ENCODE measurements at regions not wholly inside any gene's neighbourhood (a gene's known extent, or its start where the extent isn't known, plus 50 kb on each side); places are given as distances from the start of the nearest gene placed in this dataset.

DNA sequence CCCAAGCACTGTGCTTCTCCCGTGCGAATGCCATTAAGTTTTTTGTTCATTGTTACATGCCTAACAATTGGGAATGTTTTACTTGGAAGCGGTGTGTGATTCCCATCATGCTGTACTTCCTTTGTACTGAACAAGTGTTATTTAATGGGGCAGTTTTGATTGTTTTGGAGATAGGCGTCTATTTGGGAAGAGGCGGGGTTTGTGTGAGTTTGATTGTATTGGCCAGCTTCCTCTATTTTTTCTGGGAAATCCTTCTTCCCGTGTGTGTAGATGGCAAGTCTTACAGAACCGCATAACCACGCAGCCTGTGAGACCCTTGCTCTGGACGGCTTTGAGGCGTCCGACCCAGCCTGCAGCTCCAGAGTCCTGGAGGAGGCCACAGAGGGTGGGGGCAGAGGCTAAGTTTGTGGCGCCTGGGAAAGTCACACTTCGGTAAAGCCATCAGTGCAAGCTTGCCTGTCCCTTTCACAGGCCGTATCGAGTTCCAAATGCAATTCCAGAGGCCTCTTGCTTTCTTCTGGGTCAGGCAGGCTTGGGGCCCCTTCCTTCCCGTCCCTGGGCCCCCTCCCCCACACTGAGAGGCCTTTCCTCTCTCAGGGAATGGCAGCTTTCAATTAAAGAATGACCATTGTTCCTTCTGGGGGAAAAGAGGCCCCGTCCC lies 210.3 kb downstream of the TOMM20 start:
- Histone ChIP-seq H3K9ac (ENCODE audit: low read length) (peak overlapping the region; percentile 40), H3K36me3 (ENCODE audit: insufficient read depth, low read length) (no peaks in the 10 kb centered on the region), H2AFZ (ENCODE audit: low read depth, low read length) (peak overlapping the region; percentile 64), H3K4me2 (ENCODE audit: low read length) (peak overlapping the region; percentile 34), H3K4me3 (ENCODE audit: insufficient read depth, low read depth, low read length) (no peak overlapping the region), H3K9me3 (ENCODE audit: insufficient read depth, low read depth, low read length) (no peaks in the 10 kb centered on the region), H3K27me3 (ENCODE audit: insufficient read depth, low read length) (no peaks in the 10 kb centered on the region), H3K27ac (ENCODE audit: low read depth, low read length) (peak overlapping the region; percentile 40), H4K20me1 (ENCODE audit: insufficient read depth, low read length) (no peaks in the 10 kb centered on the region), H3K4me1 (ENCODE audit: insufficient read depth, low read length) (peaks cover 25% of the 10 kb centered on the region), H3K79me2 (ENCODE audit: insufficient read depth, low read length) (no peaks in the 10 kb centered on the region)
- H3K4me3 Mint-ChIP-seq (ENCODE audit: unreplicated experiment): no peak overlapping the region
- peaks cover 7% of the 10 kb centered on the region for H3K36me3 Mint-ChIP-seq (ENCODE audit: low read depth, unreplicated experiment)
- no peak for FAIRE-seq
- peaks cover 8% of the 10 kb centered on the region for H3K27me3 Mint-ChIP-seq (ENCODE audit: low read depth, unreplicated experiment)
- H3K9me3 Mint-ChIP-seq (ENCODE audit: unreplicated experiment): no peaks in the 10 kb centered on the region
- peaks cover 12% of the 10 kb centered on the region for H3K4me1 Mint-ChIP-seq (ENCODE audit: low read depth, unreplicated experiment)
- no peak overlapping the region for H3K27ac Mint-ChIP-seq (ENCODE audit: unreplicated experiment)
- DNase-seq (ENCODE audit: low read depth): peak; percentile 86
- TF ChIP-seq EZH2 (IDR thresholded peaks at IDR 0.05; ENCODE audit: insufficient read depth, low read length): no peak
- TF ChIP-seq, protein P1, sequence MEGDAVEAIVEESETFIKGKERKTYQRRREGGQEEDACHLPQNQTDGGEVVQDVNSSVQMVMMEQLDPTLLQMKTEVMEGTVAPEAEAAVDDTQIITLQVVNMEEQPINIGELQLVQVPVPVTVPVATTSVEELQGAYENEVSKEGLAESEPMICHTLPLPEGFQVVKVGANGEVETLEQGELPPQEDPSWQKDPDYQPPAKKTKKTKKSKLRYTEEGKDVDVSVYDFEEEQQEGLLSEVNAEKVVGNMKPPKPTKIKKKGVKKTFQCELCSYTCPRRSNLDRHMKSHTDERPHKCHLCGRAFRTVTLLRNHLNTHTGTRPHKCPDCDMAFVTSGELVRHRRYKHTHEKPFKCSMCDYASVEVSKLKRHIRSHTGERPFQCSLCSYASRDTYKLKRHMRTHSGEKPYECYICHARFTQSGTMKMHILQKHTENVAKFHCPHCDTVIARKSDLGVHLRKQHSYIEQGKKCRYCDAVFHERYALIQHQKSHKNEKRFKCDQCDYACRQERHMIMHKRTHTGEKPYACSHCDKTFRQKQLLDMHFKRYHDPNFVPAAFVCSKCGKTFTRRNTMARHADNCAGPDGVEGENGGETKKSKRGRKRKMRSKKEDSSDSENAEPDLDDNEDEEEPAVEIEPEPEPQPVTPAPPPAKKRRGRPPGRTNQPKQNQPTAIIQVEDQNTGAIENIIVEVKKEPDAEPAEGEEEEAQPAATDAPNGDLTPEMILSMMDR (IDR thresholded peaks at IDR 0.05; ENCODE audit: insufficient read depth, low read depth, low read length): no peak

- DNase-seq (ENCODE audit: low read depth) (no peak), FAIRE-seq (no peak)
- Mint-ChIP-seq H3K4me1 (ENCODE audit: low read depth, unreplicated experiment) (peaks cover 12% of the 10 kb centered on the region), H3K27ac (ENCODE audit: unreplicated experiment) (no peak overlapping the region), H3K27me3 (ENCODE audit: low read depth, unreplicated experiment) (peaks cover 8% of the 10 kb centered on the region), H3K4me3 (ENCODE audit: unreplicated experiment) (no peak overlapping the region), H3K9me3 (ENCODE audit: unreplicated experiment) (no peaks in the 10 kb centered on the region), H3K36me3 (ENCODE audit: low read depth, unreplicated experiment) (peaks cover 7% of the 10 kb centered on the region)
- H3K9ac ChIP-seq (ENCODE audit: low read length): no peak overlapping the region
- TF ChIP-seq EZH2 (IDR thresholded peaks at IDR 0.05; ENCODE audit: insufficient read depth, low read length): no peak
- TF ChIP-seq, protein P1 (IDR thresholded peaks at IDR 0.05; ENCODE audit: insufficient read depth, low read depth, low read length): no peak
- H3K4me2 ChIP-seq (ENCODE audit: low read length): no peak overlapping the region
- no peaks in the 10 kb centered on the region for H3K27me3 ChIP-seq (ENCODE audit: insufficient read depth, low read length)
- H3K36me3 ChIP-seq (ENCODE audit: insufficient read depth, low read length): no peaks in the 10 kb centered on the region
- H3K27ac ChIP-seq (ENCODE audit: low read depth, low read length): no peak overlapping the region
- H4K20me1 ChIP-seq (ENCODE audit: insufficient read depth, low read length): no peaks in the 10 kb centered on the region
- H3K4me1 ChIP-seq (ENCODE audit: insufficient read depth, low read length): peaks cover 27% of the 10 kb centered on the region
- H2AFZ ChIP-seq (ENCODE audit: low read depth, low read length): no peak overlapping the region
- no peaks in the 10 kb centered on the region for H3K79me2 ChIP-seq (ENCODE audit: insufficient read depth, low read length)
- H3K9me3 ChIP-seq (ENCODE audit: insufficient read depth, low read depth, low read length): no peaks in the 10 kb centered on the region
- H3K4me3 ChIP-seq (ENCODE audit: insufficient read depth, low read depth, low read length): no peak overlapping the region
Observed at GRCh38 chr1:234917495-234918180, 211.0 kb downstream of the TOMM20 start.

GRCh38 chr1:234916840-234917239 lies 211.8 kb downstream of the TOMM20 start:
- peaks cover 12% of the 10 kb centered on the region for H3K4me1 Mint-ChIP-seq (ENCODE audit: low read depth, unreplicated experiment)
- no peaks in the 10 kb centered on the region for H3K27me3 ChIP-seq (ENCODE audit: insufficient read depth, low read length)
- no peak overlapping the region for H3K4me3 Mint-ChIP-seq (ENCODE audit: unreplicated experiment)

More at GRCh38 chr1:234916840-234917239, 211.8 kb downstream of the TOMM20 start:
- no peaks in the 10 kb centered on the region for H3K9me3 ChIP-seq (ENCODE audit: insufficient read depth, low read depth, low read length)
- no peaks in the 10 kb centered on the region for H3K9me3 Mint-ChIP-seq (ENCODE audit: unreplicated experiment)
- no peak for FAIRE-seq
- no peaks in the 10 kb centered on the region for H3K79me2 ChIP-seq (ENCODE audit: insufficient read depth, low read length)
- no peaks in the 10 kb centered on the region for H3K36me3 ChIP-seq (ENCODE audit: insufficient read depth, low read length)
- no peaks in the 10 kb centered on the region for H4K20me1 ChIP-seq (ENCODE audit: insufficient read depth, low read length)
- H3K36me3 Mint-ChIP-seq (ENCODE audit: low read depth, unreplicated experiment): peaks cover 7% of the 10 kb centered on the region
- TF ChIP-seq EZH2 (IDR thresholded peaks at IDR 0.05; ENCODE audit: insufficient read depth, low read length): no peak
- TF ChIP-seq, protein P1 (IDR thresholded peaks at IDR 0.05; ENCODE audit: insufficient read depth, low read depth, low read length): no peak
- H3K9ac ChIP-seq (ENCODE audit: low read length): no peak overlapping the region
- H3K27ac ChIP-seq (ENCODE audit: low read depth, low read length): no peak overlapping the region
- H3K27me3 Mint-ChIP-seq (ENCODE audit: low read depth, unreplicated experiment): peaks cover 8% of the 10 kb centered on the region
- no peak for DNase-seq (ENCODE audit: low read depth)
- no peak overlapping the region for H3K4me3 ChIP-seq (ENCODE audit: insufficient read depth, low read depth, low read length)
- H3K4me2 ChIP-seq (ENCODE audit: low read length): no peak overlapping the region
- H2AFZ ChIP-seq (ENCODE audit: low read depth, low read length): no peak overlapping the region
- H3K27ac Mint-ChIP-seq (ENCODE audit: unreplicated experiment): no peak overlapping the region
- H3K4me1 ChIP-seq (ENCODE audit: insufficient read depth, low read length): peaks cover 27% of the 10 kb centered on the region

Measured in astrocyte (in vitro differentiated cells and primary cell).